NAMALWA (cell line): ENCODE measurements at regions not wholly inside any gene's neighbourhood (a gene's known extent, or its start where the extent isn't known, plus 50 kb on each side); places are given as distances from the start of the nearest gene placed in this dataset.

Source experiments
- DNase-seq: peaks from one replicate; pipeline ENCODE4 v3.0.0-alpha.2; 2015; ENCODE audit warnings: low spot score

- no peak for DNase-seq
Observed at GRCh38 chr4:34709564-34709963, 1534.8 kb downstream of the ARAP2 start.

- DNase-seq = no peak
Observed at GRCh38 chr4:34718576-34719245, 1525.6 kb downstream of the ARAP2 start.

GRCh38 chr4:34720571-34720970 is 1523.7 kb downstream of the ARAP2 start:
- peak; percentile 51 for DNase-seq

GRCh38 chr4:34721835-34722234 is 1522.5 kb downstream of the ARAP2 start:
- no peak for DNase-seq

GRCh38 chr4:34723605-34724004 is 1520.7 kb downstream of the ARAP2 start:
- DNase-seq = no peak

GRCh38 chr4:34724491-34724890 is 1519.8 kb downstream of the ARAP2 start:
- DNase-seq = no peak

- no peak for DNase-seq
Observed at GRCh38 chr4:34731070-34731469, 1513.2 kb downstream of the ARAP2 start.

- DNase-seq = no peak
Observed at GRCh38 chr4:34732176-34732950, 1512.0 kb downstream of the ARAP2 start.

- no peak for DNase-seq
Observed at GRCh38 chr4:34733185-34733941, 1511.0 kb downstream of the ARAP2 start.

- no peak for DNase-seq
Observed at GRCh38 chr4:34766935-34767334, 1477.4 kb downstream of the ARAP2 start.

- no peak for DNase-seq
Observed at GRCh38 chr4:34767407-34767806, 1476.9 kb downstream of the ARAP2 start.

- no peak for DNase-seq
Observed at GRCh38 chr4:34771632-34772031, 1472.7 kb downstream of the ARAP2 start.

- DNase-seq = no peak
Observed at GRCh38 chr4:34790131-34790530, 1454.2 kb downstream of the ARAP2 start.

- DNase-seq = no peak
Observed at GRCh38 chr4:34791209-34791608, 1453.1 kb downstream of the ARAP2 start.

- DNase-seq = no peak
Observed at GRCh38 chr4:34800953-34801352, 1443.4 kb downstream of the ARAP2 start.

GRCh38 chr4:34814266-34814665 is 1430.0 kb downstream of the ARAP2 start:
- no peak for DNase-seq

GRCh38 chr4:34824515-34824914 is 1419.8 kb downstream of the ARAP2 start:
- DNase-seq = no peak

GRCh38 chr4:34826660-34827059 is 1417.7 kb downstream of the ARAP2 start:
- no peak for DNase-seq

GRCh38 chr4:34845926-34846325 is 1398.4 kb downstream of the ARAP2 start:
- DNase-seq = no peak

- no peak for DNase-seq
Observed at GRCh38 chr4:34850421-34850820, 1393.9 kb downstream of the ARAP2 start.

- DNase-seq = no peak
Observed at GRCh38 chr4:34850968-34851367, 1393.3 kb downstream of the ARAP2 start.

GRCh38 chr4:34851411-34851810 is 1392.9 kb downstream of the ARAP2 start:
- DNase-seq = no peak

- DNase-seq = no peak
Observed at GRCh38 chr4:34854451-34854850, 1389.9 kb downstream of the ARAP2 start.
